GM03348 (cell line): ENCODE measurements at regions not wholly inside any gene's neighbourhood (a gene's known extent, or its start where the extent isn't known, plus 50 kb on each side); places are given as distances from the start of the nearest gene placed in this dataset.

Experiments used
- DNase-seq: peaks from one replicate; pipeline ENCODE4 v3.0.0; 2012; ENCODE audit warnings: low spot score

- DNase-seq = no peak
Observed at GRCh38 chr4:184528713-184529112, 54.4 kb upstream of the IRF2 start.

- DNase-seq = no peak
Observed at GRCh38 chr4:184528051-184528450, 53.7 kb upstream of the IRF2 start.

DNA sequence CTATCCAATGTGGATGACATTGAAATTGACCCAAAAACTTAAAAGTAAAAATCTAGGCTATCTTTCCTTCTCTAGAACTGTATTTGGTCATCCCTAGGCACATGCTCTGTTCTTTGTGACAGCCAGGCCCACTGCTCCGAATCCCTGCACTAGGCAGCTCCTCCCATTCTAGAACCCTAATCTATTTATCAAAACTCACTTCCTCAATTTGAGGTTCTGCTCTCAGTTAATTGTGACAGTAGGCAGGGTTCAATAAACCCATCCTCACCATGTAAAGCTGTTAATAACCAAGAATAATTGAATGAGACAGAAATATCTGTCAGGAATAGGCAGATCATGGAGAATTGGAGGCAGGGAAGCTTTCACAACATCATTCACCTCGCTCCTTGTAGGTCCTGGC, 51.9 kb upstream of the IRF2 start:
- DNase-seq = no peak
